NCI-H1417 (cell line): ENCODE measurements at regions not wholly inside any gene's neighbourhood (a gene's known extent, or its start where the extent isn't known, plus 50 kb on each side); places are given as distances from the start of the nearest gene placed in this dataset.
"Not testable (repeated sequence)": the region's sequence is repeated elsewhere in the genome, so short reads cannot be mapped to it uniquely, and the experiment has no call there.

Experiments used
- DNase-seq, 3 experiments: peaks; one replicate each; lab custom pipeline; 2025; lab: John Stamatoyannopoulos, UW

GRCh38 chr2:7847321-7847720 is 834.5 kb upstream of the ID2 start:
- no peak for DNase-seq

GRCh38 chr2:7849027-7849426 is 832.8 kb upstream of the ID2 start:
- peak in 1 of 3 experiments; percentile 16 for DNase-seq

- no peak for DNase-seq
Observed at GRCh38 chr2:7849531-7849930, 832.3 kb upstream of the ID2 start.

GRCh38 chr2:7852546-7852945 is 829.3 kb upstream of the ID2 start:
- no peak for DNase-seq

- DNase-seq: peak in 1 of 3 experiments; percentile 26
Observed at GRCh38 chr2:7857904-7858303, 824.0 kb upstream of the ID2 start.

- DNase-seq: peak in 1 of 3 experiments; percentile 30
Observed at GRCh38 chr2:7858624-7859023, 823.2 kb upstream of the ID2 start.

- peak in 1 of 3 experiments; percentile 17 for DNase-seq
Observed at GRCh38 chr2:7860693-7861092, 821.2 kb upstream of the ID2 start.

- DNase-seq: no peak
Observed at GRCh38 chr2:7861910-7862702, 819.8 kb upstream of the ID2 start.

- DNase-seq: no peak
Observed at GRCh38 chr2:7866104-7866503, 815.8 kb upstream of the ID2 start.

GRCh38 chr2:7866825-7867224 is 815.0 kb upstream of the ID2 start:
- no peak for DNase-seq

- DNase-seq: no peak
Observed at GRCh38 chr2:7867867-7868266, 814.0 kb upstream of the ID2 start.

GRCh38 chr2:7868836-7869235 is 813.0 kb upstream of the ID2 start:
- no peak for DNase-seq

- DNase-seq: not testable (repeated sequence)
Observed at GRCh38 chr2:7876445-7876844, 805.4 kb upstream of the ID2 start.

GRCh38 chr2:7878266-7878665 is 803.6 kb upstream of the ID2 start:
- not testable (repeated sequence) for DNase-seq

GRCh38 chr2:7878786-7879482 is 802.9 kb upstream of the ID2 start:
- DNase-seq: no peak

GRCh38 chr2:7879483-7879835 is 802.4 kb upstream of the ID2 start:
- DNase-seq: no peak

- no peak for DNase-seq
Observed at GRCh38 chr2:7880126-7880525, 801.7 kb upstream of the ID2 start.

- peak in 2 of 3 experiments; percentile 25 to 82 for DNase-seq
Observed at GRCh38 chr2:7880566-7880965, 801.3 kb upstream of the ID2 start.

GRCh38 chr2:7881063-7881462 is 800.8 kb upstream of the ID2 start:
- DNase-seq: no peak

GRCh38 chr2:7881466-7881865 is 800.4 kb upstream of the ID2 start:
- no peak for DNase-seq

GRCh38 chr2:7882296-7882695 is 799.6 kb upstream of the ID2 start:
- no peak for DNase-seq

- DNase-seq: no peak
Observed at GRCh38 chr2:7884338-7884737, 797.5 kb upstream of the ID2 start.

GRCh38 chr2:7886666-7887065 is 795.2 kb upstream of the ID2 start:
- no peak for DNase-seq

- DNase-seq: no peak
Observed at GRCh38 chr2:7887441-7887840, 794.4 kb upstream of the ID2 start.
